DMS53 (cell line): ENCODE measurements at regions not wholly inside any gene's neighbourhood (a gene's known extent, or its start where the extent isn't known, plus 50 kb on each side); places are given as distances from the start of the nearest gene placed in this dataset.

Experiments
- DNase-seq: peaks from one replicate; lab custom pipeline; 2025; lab: John Stamatoyannopoulos, UW

GRCh38 chr5:30063503-30063902 lies 1130.0 kb upstream of the CDH6 start:
- no peak for DNase-seq

GRCh38 chr5:30051976-30052375 lies 1141.5 kb upstream of the CDH6 start:
- DNase-seq = no peak

GRCh38 chr5:30050056-30050815 lies 1143.2 kb upstream of the CDH6 start:
- no peak for DNase-seq

GRCh38 chr5:30042677-30043076 lies 1150.8 kb upstream of the CDH6 start:
- peak; percentile 72 for DNase-seq

DNA sequence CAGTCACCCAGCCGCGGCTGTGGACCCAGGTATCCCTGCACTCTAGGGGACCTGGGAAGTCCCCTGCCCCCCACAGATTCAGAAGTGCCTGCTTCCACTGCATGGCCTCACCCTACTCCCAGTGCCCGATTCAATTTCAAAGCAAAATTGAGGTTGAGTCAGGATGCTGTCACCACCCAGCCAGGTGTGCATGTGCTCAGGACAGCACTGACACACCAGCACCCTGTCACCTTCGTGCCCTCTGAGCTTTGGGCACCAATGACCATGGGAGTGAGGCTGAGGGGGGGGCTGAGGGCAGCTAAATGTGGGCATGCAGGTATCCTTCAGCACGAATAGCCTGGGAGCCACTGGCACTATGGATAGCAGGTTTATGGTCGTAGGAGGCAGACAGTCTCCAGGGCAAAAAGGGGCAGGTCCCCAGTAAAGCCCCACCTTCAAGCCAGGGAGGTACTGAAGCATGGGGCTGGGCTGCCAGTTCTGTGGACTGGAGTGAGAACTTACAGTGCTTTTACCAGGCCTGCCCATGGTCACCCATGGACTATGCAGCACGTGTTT lies 1151.6 kb upstream of the CDH6 start:
- DNase-seq = peak; percentile 75

DNA sequence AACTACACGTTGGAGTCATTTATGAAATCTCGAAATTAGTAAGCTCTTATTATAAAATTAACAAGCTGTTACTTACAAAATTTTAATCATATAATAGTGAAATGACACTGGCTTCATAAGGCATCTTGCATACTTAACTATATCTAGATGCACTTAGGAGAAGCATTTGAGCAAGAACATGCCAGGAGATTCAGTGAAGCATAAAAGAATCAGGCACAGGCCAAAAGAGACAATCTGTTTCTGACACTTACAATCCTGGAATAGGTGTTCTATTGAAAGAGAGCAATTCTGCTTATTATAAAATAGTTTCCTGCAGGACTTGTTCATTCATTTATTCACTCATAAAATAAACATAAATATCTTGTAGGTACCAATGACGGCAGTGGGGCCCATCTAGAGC lies 1152.2 kb upstream of the CDH6 start:
- DNase-seq = peak; percentile 36

GRCh38 chr5:30040488-30041118 lies 1152.9 kb upstream of the CDH6 start:
- peak; percentile 92 for DNase-seq

GRCh38 chr5:30039379-30039778 lies 1154.1 kb upstream of the CDH6 start:
- DNase-seq = no peak

DNA sequence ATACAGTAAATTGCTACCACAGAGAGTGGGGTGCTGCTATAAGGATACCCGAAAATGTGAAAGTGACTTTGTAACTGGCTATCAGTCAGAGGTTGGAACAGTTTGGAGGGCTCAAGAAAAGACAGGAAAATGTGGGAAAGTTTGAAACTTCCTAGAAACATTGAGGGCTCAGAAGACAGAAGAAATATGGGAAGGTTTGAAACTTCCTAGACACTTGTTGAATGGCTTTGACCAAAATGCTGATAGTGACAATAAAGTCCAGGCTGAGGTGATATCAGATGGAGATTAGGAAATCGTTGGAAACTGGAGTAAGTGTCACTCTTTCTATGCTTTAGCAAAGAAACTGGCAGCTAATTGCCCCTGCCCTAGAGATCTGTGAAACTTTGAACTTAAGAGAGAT lies 1158.6 kb upstream of the CDH6 start:
- no peak for DNase-seq

- peak; percentile 72 for DNase-seq
Measured at GRCh38 chr5:30030101-30030500, 1163.4 kb upstream of the CDH6 start.

- no peak for DNase-seq
Measured at GRCh38 chr5:30001826-30002225, 1191.7 kb upstream of the CDH6 start.

GRCh38 chr5:30000231-30000630 lies 1193.3 kb upstream of the CDH6 start:
- DNase-seq = no peak

DNA sequence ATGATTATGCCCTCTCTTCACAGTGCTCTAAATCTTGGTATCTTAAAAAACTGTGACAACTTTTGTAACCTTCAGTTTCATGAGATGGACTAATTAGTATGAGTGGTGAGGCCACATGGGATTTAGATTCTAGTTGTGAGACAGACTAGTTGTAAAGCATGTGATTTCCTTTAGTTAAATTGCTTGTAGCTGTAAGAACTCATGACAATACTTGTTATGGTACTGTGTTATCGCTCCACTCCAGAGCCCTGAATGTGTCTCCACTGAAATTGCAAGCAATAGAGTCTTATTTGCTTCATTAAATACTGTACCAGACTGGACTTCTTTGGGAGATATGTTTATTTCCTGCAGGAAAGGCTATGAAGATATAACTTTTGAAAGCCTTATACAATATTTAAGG lies 1198.3 kb upstream of the CDH6 start:
- no peak for DNase-seq

DNA sequence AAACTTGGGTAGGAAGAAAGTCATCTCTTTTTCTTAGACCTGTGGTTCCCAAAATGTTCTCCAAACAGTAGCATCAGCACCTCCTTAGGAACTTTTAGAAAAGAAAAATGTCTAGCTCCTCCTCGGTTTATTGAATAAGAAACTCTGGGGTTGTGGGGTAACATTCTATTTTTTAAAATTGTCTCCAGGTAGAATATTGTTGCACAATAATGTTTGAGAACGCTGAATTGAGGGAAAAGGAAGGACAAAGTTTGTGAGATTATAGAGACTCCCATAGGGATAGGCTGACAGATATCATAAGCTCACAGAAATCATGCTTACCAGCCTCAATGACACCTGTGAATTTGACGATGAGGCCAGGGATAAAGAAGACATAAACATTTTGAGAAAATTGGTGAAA lies 1199.0 kb upstream of the CDH6 start:
- no peak for DNase-seq

GRCh38 chr5:29993286-29993685 lies 1200.2 kb upstream of the CDH6 start:
- no peak for DNase-seq

- DNase-seq = no peak
Measured at GRCh38 chr5:29992248-29992647, 1201.2 kb upstream of the CDH6 start.

GRCh38 chr5:29990681-29991080 lies 1202.8 kb upstream of the CDH6 start:
- DNase-seq = no peak

DNA sequence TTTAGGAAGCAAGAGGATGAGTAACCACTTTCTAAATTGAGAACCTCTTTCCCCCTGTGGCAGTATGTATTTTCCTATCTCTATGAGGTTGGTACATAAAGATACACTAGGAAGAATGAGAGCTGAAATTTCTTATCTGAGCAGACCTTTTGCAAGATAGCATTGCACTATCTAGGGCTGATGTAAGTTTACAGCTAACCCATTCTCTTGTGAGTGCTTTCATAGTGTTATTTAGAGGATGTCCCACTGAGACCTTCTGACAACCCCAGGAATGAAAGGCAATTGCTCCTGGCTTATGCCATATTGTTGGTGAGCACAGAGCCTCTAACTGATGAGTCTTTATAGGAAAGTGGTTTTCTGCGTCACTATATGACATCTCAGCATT lies 1209.3 kb upstream of the CDH6 start:
- DNase-seq = no peak

DNA sequence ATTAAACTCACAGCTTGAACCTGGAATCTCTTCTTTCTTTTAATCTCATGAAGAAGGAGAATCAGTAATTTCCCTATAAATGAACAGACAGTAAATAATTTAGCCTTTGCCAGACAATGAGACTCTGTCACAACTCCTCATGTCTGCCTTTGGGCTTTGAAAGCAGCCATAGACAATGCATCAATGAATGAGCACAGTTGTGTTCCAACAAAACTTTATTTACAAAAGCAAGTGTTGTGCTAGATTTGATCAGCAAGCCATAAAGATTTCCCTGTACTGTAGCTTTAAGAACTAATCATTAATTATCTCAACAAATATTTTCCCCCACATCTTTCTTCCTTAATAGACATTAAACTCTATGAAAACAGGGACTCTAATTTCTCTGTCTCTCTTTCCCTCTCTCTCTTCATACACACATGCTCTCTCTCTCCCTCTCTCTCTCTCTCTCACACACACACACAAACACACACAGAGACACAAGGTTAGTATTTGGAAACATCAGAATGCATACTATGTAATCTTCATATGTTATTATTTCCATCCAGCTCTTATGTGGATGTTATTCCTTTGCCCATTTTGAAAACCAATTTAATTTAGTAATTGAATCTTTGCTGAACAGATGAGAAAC lies 1209.8 kb upstream of the CDH6 start:
- DNase-seq = no peak

DNA sequence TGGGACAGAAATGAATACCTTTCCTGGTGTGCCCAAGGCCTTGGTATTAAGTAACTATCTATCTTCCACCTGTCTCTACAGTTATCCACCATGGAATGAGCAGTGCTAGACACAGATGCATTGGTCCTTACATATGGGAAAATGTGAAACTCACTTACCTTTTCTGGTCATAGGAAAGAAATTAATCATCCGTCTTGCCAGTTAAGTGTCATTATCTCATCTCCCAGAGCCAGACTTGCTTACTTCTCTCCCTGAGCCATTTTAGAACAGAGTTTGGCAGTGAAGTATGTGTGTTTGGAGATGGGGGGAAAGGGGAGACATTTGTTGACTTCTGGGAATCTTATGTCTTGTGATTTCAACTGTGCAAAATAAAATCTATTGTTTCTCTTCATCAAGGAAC lies 1211.0 kb upstream of the CDH6 start:
- DNase-seq = no peak

GRCh38 chr5:29972597-29972996 lies 1220.9 kb upstream of the CDH6 start:
- no peak for DNase-seq

DNA sequence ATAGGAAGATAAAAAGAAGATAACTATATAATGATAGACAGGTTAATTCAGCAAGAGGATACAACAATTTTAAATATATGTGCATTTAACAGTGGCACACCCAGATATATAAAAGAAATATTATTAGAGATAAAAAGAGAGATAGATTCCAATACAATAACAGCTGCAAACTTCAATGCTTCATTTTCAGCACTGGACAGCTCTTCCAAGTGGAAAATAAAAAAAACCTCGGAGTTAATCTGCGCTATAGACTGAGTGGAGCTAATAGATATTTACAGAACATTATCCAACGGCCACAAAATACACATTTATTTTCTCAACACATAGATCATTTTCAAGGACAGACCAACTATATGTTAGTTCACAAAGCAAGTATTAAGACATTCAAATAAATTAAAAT lies 1229.5 kb upstream of the CDH6 start:
- peak; percentile 7 for DNase-seq

GRCh38 chr5:29960323-29960722 lies 1233.2 kb upstream of the CDH6 start:
- DNase-seq = peak; percentile 20
